GM19351 (cell line): ENCODE measurements at regions not wholly inside any gene's neighbourhood (a gene's known extent, or its start where the extent isn't known, plus 50 kb on each side); places are given as distances from the start of the nearest gene placed in this dataset.

Experiments used
- ATAC-seq: cut with Tn5 transposase; IDR thresholded peaks from one replicate; pipeline ENCODE4 v1.9.1; 2021; ENCODE audit warnings: mild to moderate bottlenecking, moderate library complexity; ENCODE audit not compliant: unreplicated experiment

DNA sequence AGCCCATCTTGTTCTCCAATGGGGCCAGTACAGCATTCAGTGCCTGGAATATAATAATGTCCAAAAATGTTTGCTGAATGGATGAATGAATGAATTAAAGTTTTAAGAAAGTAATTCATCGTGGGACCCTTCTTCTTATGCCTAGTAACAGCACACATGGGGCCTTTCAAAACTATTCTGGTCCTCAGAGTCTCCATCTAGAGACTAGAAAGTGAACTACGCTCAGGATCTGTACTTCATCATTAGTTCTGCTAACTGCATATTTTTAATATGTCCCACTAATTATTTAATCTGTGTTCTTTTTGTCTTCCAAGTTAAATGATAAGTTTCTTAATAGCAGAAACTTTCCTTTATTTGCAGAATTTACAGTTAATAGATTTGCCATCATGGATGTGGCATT is 172.5 kb downstream of the SMAD2 start:
- ATAC-seq: no peak

DNA sequence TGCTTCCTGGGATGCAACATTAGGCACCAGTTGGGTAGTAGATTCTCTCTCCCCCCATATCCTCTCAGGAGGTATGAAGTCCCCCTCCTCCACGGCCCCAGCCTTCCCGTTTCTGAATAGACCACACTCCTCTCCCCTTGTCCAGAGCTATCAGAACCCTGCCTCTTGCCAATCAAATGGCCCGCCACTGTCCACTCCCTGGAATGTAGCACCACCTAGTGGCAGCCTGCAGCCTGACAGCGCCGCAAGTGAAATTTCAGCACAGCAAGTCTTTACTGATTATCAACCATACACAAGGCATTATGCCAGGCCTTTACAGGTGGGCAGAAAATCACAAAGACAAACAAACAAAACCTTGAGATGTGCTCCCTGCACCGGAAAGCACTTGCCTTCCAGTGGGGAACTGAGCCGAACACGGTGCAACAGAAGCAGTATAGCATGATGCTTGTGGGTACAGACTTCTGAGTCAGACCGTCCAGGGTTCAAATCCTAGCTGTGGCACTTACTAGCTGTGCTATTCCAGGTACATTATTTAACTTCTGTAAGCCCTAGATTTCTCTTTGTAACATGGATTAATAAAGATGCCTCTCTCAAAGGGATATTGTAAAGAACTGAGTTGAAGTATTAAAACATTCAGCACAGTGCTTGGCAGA is 174.0 kb downstream of the SMAD2 start:
- ATAC-seq: no peak

DNA sequence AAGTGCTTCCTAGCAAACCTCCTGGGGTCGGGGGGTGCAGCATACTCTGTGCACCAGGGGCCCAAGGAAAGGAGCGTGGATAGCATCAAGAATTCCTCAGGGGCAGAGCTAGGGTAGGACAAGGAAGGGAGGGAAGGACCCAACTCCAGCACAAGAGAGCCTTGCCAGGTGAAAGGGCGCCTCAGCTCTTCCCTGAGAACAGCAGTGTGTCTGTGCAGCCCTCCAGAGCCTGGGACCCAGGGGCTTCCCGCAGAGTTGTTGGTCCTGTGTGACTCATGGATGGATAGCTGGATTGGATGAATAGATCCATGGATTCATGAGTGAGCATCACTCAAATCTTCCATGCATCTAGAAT is 175.4 kb downstream of the SMAD2 start:
- no peak for ATAC-seq

DNA sequence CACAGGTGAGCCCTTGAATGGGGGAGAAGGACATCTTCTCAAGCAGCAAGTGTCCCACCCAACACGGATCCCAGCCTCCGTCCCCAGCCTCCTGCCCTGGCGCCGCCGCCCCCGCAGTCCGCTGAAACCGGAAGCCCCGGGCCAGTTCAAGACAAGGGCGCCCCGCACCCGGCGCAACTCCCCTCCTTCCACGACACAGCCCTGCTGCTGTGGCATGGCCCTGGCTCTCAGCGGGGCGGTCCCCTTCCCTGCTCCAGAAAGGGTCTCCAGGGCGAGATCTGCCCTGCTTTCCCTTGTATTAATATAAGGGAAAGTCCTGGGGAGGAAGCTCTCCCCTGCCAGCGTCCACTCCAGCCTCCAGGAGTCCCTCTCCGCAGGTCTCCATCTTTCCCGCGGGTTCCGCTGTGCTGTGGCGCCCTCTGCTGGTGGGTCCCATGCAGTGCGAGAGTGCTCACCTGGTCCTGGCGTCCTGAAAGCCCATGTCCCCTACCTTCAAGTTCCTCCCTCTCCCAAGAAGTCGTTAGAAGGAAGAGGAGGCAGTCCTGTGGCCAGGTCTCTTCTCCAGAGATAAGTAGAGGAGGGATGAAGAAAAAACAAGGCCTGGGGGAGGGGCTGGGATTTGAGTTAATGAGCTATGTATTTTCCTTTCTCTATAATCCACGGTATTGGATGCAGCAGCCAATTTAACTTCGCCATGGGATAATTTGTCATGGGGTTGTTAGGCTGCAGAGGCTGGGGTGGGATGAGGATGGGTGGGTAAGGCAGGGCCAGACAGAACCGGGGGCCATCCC is 176.0 kb downstream of the SMAD2 start:
- no peak for ATAC-seq

DNA sequence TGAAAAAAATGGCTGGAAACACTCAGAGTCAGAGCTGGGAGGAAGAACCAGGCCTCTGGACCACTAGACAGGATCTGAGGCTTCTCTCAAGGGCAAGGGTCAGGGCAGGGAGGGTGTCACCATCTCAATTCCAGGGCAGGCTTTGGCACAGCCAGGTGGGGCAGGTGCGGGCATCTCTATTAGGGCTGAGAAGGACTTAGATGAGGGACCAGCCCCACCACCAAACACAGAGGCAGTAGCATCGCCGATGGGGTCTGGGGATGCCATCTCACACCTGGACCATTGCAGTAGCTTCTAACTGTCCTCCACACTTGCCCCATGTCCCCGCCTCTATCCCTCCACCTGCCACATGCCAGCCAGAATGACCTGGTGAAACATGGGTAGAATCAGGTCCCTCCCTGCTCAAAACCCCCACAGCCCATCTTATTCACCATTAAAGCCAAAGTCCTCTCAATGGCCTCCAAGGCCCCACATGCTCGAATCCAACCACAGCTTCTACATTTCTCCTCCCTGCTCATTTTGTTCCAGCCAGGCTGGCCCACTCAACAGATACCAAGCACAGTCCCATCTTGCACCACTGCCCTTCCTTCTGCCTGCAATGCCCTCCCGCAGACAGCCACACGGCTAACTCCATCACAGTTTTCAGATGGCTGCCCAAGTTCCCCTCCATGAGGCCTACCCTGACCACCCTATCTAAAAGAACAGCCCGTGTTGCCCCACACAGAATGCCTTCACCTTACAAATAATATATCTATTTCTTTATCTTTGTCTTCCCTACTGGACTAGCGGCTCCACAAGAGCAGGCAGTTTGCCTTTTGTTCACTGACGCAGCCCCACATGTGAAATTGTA is 177.4 kb downstream of the SMAD2 start:
- no peak for ATAC-seq

DNA sequence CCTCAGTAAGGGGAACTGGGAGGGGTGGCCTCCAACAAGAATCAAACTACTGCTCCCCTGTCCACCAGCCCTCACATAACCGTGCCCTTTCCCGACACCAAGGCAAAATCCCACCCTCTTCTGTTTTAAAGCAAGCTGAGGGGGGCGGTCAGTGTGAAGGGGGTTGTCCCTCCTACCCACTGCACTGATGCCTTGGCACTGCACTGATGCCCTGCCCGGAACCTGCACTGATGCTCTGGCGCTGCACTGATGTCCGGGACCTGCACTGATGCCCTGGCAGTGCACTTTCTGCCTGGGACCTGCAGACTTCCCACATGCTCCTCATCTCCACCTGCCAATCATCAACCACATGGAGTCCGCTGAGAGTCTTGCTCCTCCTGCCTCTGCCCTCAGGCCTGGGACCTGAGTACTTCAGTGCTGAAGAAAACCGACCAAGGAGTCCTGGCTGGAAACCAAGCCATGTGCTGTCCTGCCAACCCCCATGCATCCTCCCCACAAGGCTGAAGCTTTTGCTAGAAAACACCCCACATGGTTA is 179.5 kb downstream of the SMAD2 start:
- no peak for ATAC-seq

DNA sequence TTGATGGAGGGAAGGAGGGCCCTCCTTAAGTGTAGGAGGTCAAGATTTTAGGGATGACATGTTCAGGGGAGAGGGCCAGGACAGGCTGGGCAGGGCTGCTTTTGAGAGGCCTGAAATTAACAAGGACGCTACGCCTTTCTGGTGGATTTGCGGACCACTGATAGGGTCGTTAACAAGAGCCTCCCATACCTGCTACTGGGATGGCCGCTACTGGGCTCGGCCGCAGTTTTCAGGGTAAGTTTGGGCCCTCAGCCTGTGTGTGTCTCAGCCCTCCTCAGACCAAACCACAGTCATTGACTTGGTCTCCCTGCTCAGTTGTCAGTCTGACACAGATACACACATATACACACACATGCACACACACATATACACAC is 180.9 kb downstream of the SMAD2 start:
- no peak for ATAC-seq

DNA sequence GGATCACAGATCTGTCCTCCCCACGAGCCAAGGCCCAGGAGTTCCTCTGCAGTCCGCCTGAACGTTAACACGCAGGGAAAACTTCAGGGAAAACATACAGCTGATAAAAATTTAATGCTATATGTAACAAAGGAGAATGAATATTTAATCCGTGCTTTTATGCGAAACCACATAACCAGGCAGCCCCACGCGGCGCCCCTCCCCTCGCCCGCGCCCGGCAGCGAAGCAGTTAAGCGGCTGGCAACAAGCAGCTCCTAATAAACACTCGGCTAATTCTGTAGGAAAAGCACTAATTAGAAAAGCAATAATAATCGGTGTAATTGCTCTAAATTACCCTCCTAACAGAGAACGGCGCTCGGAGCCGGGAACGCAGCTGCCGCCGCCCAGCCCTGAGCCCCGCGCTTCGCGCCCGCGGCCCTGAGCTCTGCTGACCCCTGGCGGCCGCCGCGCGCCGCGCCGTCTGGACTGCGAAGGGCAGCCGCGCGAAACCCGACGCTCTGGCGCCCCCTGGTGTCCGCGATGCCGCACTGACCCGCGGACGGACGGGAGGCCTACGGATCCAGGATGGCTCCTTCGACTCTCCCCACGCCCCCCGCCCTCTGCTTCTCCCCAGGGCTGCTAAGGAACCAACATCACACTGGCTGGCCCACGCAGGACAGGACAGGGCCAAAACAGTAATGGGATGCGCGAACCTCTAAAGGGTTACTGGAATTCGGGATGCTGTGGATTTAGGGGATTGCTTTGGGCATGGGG is 181.4 kb downstream of the SMAD2 start:
- ATAC-seq: peak; percentile 86

DNA sequence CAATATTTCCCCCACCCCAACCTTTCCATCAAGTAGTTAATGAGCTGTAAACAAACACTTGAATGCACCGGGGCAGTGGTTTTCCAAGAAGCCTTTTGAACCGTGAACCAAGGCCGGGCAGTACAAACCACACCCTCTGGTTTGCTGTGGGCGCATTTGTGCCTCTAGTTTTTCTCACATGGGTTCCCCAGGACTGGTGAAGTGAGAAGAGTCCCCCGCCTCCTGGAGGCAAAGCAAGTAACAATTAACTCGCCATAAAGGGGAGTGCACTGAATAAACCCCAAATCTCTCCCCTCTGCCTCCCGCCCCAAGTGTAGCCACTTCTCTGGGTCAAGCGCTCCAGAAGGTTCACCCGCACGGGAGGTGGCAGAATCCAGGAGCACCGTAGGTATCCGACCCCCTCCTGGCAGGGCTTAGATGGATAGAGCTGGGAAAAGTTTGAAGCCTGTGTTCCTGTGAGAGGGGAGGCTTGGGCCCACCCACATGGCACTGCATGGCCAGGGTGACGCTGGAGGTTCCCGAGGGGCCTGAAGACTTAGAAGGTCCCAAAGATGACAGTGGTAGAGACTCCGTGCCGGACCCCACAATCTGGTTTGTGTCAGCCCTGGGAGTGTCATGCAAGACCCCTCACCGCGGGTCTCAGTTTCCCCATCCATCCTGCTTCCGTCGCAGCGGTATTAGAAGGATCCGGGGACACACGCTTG is 182.2 kb downstream of the SMAD2 start:
- ATAC-seq: no peak

DNA sequence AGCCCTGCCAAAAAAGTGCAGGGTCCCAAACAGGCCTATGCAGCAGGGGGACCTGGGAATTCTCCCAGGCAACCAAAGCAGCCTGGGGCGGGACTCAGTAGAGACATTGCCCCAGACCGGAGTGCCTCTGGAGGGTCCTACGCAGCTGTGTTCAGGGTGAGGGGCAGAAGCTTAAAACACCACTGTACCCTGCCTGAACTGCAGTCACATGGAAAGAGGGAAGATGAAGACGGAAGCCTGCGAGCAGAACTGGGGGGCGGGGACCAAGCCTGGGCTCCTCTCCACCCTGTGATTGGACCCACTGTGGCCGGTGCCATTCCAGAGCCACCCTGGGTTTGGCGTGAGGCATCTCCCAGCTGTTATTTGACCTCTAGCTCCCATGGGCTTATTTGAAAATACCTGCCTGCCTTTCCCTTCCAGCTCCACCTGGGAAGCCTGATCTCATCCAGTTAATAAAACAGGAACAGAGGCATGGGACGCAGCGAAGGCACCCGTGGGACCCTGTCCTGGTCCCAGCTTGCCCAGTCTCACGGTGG is 183.1 kb downstream of the SMAD2 start:
- ATAC-seq: no peak

DNA sequence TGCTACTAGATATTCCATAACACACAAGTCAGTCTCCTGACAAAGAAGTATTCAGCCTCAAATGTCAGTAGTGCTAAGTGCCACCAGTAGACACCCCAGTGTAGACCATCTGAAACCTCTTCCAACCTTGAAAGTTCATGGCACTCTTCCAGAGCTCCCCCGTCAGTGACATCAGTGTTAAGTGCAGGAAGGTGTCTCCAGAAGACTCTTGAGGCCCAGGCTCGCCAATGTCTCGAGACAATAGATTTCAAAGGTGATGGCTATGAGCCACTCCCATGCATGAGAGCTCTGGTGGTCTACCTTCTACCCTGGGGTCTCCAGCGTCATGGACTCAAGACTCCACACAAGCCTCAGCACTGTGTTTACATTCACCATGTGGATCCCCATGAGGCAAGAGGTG is 183.8 kb downstream of the SMAD2 start:
- ATAC-seq: no peak

DNA sequence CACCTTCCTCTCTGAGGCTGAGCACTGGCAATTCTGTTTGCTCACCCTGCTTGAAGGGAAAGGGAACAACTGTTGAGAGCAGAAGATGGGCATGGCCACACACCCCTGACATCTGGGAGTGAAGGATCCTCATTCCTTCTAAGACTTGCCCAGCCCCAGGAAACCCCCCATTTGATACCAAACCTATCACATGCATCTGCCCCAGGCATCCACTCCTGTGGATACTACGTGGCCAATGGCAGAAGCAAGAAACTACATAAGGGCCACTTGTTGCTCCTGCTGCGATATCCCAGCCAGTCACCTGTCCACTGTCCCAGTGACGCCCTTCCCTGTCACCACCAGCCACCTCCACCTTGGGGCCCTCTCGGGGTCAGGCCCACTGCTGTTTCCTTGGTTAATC is 185.2 kb downstream of the SMAD2 start:
- no peak for ATAC-seq

DNA sequence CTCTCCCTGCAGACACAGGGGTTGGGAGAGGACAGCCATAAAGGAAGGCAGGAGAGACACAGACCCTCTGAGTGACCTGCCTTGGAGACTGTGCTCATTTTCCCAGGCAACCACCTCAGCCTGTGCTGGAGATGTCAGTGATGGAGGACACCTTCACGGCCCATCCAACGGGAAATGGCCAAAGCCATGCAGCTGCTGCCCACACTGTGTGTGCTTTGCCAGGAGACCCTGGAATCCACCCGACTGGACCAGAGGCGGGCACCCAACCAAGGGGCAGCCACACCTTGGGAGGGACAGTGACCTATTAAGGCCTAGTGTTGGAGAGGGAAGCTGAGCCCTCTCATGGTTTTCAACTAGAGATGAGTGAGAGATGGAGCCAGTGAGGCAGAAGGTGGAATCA is 192.5 kb downstream of the SMAD2 start:
- ATAC-seq: no peak

DNA sequence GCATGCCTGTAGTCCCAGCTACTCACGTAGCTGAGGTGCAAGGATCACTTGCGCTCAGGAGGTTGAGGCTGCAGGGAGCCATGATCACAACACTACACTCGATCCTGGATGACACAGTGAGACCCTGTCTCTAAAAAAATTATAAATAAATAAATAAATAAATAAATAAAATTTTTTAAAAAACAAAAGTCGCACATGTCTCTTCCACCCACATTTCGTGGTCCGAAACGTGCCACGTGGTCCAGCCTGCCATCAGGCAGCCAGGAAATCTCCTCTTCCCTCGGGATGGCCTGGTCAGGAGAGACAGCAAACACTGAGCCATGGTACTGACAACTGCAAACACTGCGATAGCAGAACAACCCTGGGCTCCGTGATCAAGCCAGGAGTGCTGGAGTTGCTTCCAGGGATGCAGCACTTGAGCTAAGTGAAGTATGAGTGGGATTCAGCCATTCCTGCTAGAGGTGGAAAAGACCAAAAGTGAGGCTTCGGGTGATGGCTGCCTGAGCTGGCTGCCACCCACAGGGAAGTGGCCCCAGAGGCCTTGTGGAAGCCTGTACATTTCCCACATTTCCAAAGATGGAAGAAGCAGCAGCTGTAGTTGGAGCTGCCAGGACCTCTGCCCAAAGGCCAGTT is 193.1 kb downstream of the SMAD2 start:
- ATAC-seq: no peak

DNA sequence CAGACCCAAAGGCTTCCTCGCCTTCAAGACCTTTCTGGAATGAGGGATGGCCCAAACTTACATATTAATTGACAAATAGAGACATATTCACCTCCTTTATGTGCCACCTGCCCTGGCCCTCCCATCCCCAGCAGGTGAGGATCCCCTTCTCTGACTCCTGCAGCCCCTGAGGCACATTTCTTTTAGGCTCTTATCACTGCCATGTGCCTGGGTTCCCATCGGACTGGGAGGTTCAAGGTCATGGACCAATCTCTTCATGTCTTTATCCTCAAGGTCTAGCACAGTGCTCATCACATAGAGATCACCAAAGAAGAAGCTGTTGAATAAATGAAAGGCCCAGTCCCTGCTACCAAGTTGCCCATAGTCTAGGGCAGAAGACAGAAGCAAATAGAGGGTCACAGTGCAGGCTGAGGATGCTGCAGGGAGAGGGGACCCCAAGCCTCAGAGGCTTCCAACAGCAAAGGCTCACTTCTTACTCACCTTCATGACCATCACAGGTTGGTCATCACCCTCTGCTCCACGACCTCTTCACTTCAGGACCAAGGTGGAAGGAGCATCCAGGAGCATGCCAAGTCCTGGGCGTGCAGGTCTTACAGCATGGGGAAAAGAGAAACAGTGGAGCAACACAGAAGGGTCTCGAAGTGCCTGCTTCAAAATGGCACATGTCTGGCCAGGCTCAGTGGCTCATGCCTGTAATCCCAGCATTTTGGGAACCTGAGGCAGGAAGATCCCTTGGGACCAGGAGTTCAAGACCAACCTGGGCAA is 193.9 kb downstream of the SMAD2 start:
- no peak for ATAC-seq

DNA sequence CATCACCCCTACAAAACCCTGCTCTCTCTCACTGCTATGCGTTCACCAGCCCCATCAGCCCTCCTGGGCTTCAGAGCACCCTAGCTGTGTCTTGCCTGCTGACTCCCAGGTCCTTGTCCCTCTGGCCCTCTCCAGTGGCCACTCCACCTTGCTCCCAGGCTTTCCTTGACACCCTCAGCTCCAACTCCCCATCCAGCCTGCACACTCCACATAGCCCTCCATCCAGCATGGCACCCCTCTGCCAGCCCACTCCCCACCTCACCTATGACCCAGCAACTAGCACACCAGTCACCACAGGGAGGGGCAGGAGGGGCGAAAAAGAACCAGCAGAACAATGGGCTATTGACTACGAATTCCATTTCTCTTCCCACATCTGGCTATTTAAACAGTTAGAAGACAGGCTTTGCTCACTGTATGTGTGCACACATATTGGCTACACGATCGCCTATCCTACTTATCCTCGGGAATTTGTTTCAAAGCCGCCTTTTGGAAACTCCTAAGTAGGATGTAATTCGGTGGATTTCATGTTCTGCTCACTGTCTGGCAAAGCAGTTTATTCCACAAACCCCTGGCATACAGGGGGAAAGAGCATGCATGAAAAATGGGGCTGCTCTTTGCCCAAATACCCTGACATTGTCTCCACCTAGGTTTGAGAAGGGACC is 195.3 kb downstream of the SMAD2 start:
- no peak for ATAC-seq

DNA sequence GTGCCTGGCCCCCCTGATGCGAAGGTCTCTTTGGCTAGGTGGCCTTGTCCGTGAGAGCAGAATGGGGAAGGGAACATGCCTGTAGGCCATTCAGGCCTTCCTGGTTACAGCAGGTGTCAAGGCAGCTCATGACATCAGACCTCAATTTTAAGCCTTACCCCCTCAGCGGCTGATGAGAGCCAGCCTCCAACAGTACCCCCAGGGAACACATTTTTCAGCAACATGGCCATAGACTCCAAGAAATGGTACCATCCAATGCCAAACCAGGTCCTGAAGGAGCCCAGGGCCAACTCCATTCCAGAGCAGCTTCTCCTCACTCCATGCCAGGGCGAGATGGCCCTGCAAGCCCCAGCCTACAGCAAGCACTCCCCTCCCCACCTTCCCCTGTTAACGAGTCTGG is 199.2 kb downstream of the SMAD2 start:
- ATAC-seq: no peak

DNA sequence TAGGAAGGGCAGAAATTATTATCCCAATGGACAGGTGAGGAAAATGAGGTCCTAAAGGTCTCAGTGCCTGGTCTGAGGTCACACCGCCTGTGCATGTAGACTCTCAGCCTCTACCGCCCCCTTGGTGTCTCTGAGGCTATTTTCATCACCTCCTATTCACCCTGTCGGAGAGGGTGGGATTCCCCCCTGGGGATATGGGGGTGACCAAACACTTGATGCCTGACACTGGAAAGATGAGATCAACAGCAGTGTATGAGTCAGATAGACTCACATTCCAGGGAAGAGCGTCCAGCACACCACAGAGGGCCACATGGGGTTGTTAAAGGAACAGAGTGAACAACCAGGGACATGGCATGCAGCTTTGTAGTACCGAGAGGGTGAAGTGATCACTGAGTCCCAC is 199.7 kb downstream of the SMAD2 start:
- ATAC-seq: no peak
